ENCODE measurements at regions not wholly inside any gene's neighbourhood (a gene's known extent, or its start where the extent isn't known, plus 50 kb on each side); places are given as distances from the start of the nearest gene placed in this dataset.

DNA sequence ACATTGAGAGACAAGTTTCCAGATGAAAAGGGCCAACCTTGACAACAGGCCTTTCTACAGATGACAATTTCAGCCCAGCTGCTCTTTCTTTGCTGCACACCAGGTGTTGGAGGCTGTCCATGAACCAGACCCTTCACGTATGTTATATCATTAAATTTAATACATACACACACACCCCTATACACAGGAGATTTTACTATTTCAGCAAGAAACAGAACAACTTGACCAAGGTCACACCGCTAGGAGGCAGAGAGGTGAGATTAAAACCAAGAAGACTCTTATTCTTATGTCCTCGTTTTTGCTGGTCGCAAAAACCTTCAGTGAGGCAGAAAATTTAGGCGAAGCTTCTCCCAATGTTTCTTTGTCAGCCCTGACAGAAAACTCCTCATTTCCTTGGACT is 1585.9 kb downstream of the AACS start:
- TF ChIP-seq, protein P1, sequence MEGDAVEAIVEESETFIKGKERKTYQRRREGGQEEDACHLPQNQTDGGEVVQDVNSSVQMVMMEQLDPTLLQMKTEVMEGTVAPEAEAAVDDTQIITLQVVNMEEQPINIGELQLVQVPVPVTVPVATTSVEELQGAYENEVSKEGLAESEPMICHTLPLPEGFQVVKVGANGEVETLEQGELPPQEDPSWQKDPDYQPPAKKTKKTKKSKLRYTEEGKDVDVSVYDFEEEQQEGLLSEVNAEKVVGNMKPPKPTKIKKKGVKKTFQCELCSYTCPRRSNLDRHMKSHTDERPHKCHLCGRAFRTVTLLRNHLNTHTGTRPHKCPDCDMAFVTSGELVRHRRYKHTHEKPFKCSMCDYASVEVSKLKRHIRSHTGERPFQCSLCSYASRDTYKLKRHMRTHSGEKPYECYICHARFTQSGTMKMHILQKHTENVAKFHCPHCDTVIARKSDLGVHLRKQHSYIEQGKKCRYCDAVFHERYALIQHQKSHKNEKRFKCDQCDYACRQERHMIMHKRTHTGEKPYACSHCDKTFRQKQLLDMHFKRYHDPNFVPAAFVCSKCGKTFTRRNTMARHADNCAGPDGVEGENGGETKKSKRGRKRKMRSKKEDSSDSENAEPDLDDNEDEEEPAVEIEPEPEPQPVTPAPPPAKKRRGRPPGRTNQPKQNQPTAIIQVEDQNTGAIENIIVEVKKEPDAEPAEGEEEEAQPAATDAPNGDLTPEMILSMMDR (IDR thresholded peaks at IDR 0.05), result no peak
- TF ChIP-seq POLR2AphosphoS5 (IDR thresholded peaks at IDR 0.05), result no peak

Data from stomach (tissue), 4 donors.